Liver (tissue), 3 donors: ENCODE measurements at regions not wholly inside any gene's neighbourhood (a gene's known extent, or its start where the extent isn't known, plus 50 kb on each side); places are given as distances from the start of the nearest gene placed in this dataset.

Source experiments
- EGR1 ChIP-seq, 2 donors: IDR thresholded peaks; 2 replicates each; pipeline ENCODE4 v1.6.1; 2016 to 2018; ENCODE audit warnings: antibody characterized with exemption in 2 of 2, low read depth in 2 of 2
- GABPA ChIP-seq, 2 donors: IDR thresholded peaks in 1 of 2; conservative IDR thresholded peaks in 1 of 2; 2 replicates each; pipeline ENCODE4 v1.6.1; 2016; ENCODE audit warnings: antibody characterized with exemption in 2 of 2, mild to moderate bottlenecking in 1 of 2, moderate library complexity in 1 of 2
- JUND ChIP-seq, 2 donors: IDR thresholded peaks; 2 replicates each; pipeline ENCODE4 v1.6.1; 2016; ENCODE audit warnings: antibody characterized with exemption in 2 of 2
- RAD21 ChIP-seq, 2 donors: IDR thresholded peaks; 2 replicates each; pipeline ENCODE4 v1.6.1; 2016; ENCODE audit warnings: antibody characterized with exemption in 2 of 2, mild to moderate bottlenecking in 2 of 2
- SP1 ChIP-seq: IDR thresholded peaks from 2 replicates; pipeline ENCODE4 v1.6.1; 2018; ENCODE audit warnings: antibody characterized with exemption, mild to moderate bottlenecking
- TAF1 ChIP-seq: conservative IDR thresholded peaks from 2 replicates; pipeline ENCODE4 v1.6.1; 2016; ENCODE audit warnings: antibody characterized with exemption, mild to moderate bottlenecking
- YY1 ChIP-seq: IDR thresholded peaks from 2 replicates; pipeline ENCODE4 v1.6.1; 2016; ENCODE audit warnings: antibody characterized with exemption, mild to moderate bottlenecking
- TF ChIP-seq, protein P1 (sequence below): fragments of 150-350 bp; IDR thresholded peaks from 2 replicates; pipeline ENCODE4 v1.5.1; 2017; ENCODE audit warnings: improper control_type of control experiment, low read depth, low read length; ENCODE audit not compliant: missing input control
- TF ChIP-seq, protein P2 (sequence below): IDR thresholded peaks from 2 replicates; pipeline ENCODE4 v1.6.1; 2016; ENCODE audit warnings: antibody characterized with exemption
- TF ChIP-seq, protein P3 (sequence below): IDR thresholded peaks from 2 replicates; pipeline ENCODE4 v1.6.1; 2016; ENCODE audit warnings: antibody characterized with exemption
- TF ChIP-seq, protein P4 (sequence below): IDR thresholded peaks from 2 replicates; pipeline ENCODE4 v1.6.1; 2016; ENCODE audit warnings: antibody characterized with exemption, mild to moderate bottlenecking
- TF ChIP-seq, protein P5 (sequence below): IDR thresholded peaks from 2 replicates; pipeline ENCODE4 v1.6.1; 2016; ENCODE audit warnings: antibody characterized with exemption
- donor health status: healthy.
- donor health status: healthy.

DNA sequence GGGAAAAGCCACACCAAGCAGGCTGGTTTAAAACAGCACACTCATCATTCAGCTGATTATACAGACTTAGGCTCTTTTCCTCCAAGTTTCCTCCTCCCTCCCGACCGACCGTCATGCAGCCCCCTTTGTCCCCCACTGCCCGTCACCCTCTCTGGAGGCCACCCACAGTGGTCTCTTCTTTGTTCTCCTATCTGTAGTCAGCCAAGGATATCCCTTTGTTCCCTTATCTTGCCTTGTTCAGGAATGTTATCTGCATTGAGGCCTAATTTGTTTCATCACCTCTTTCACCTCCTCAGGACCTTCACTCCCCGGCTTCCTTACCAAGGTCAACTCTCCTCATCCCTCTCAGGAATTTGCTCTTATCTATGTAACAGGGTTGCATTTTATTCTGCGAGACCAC lies 186.4 kb upstream of the CDH13 start:
- TF ChIP-seq, protein P1, sequence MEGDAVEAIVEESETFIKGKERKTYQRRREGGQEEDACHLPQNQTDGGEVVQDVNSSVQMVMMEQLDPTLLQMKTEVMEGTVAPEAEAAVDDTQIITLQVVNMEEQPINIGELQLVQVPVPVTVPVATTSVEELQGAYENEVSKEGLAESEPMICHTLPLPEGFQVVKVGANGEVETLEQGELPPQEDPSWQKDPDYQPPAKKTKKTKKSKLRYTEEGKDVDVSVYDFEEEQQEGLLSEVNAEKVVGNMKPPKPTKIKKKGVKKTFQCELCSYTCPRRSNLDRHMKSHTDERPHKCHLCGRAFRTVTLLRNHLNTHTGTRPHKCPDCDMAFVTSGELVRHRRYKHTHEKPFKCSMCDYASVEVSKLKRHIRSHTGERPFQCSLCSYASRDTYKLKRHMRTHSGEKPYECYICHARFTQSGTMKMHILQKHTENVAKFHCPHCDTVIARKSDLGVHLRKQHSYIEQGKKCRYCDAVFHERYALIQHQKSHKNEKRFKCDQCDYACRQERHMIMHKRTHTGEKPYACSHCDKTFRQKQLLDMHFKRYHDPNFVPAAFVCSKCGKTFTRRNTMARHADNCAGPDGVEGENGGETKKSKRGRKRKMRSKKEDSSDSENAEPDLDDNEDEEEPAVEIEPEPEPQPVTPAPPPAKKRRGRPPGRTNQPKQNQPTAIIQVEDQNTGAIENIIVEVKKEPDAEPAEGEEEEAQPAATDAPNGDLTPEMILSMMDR = no peak
- TF ChIP-seq JUND (IDR thresholded peaks at IDR 0.05) (no peak), YY1 (no peak), TAF1 (no peak), SP1 (no peak), GABPA (IDR thresholded peaks at IDR 0.05 in 1 of 2, conservative IDR thresholded peaks at IDR 0.05 in 1 of 2) (no peak), RAD21 (IDR thresholded peaks at IDR 0.05) (no peak), EGR1 (IDR thresholded peaks at IDR 0.05; ENCODE audit: low read depth in 2 of 2) (no peak)
- TF ChIP-seq, protein P2, sequence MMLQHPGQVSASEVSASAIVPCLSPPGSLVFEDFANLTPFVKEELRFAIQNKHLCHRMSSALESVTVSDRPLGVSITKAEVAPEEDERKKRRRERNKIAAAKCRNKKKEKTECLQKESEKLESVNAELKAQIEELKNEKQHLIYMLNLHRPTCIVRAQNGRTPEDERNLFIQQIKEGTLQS = no peak
- TF ChIP-seq, protein P3, sequence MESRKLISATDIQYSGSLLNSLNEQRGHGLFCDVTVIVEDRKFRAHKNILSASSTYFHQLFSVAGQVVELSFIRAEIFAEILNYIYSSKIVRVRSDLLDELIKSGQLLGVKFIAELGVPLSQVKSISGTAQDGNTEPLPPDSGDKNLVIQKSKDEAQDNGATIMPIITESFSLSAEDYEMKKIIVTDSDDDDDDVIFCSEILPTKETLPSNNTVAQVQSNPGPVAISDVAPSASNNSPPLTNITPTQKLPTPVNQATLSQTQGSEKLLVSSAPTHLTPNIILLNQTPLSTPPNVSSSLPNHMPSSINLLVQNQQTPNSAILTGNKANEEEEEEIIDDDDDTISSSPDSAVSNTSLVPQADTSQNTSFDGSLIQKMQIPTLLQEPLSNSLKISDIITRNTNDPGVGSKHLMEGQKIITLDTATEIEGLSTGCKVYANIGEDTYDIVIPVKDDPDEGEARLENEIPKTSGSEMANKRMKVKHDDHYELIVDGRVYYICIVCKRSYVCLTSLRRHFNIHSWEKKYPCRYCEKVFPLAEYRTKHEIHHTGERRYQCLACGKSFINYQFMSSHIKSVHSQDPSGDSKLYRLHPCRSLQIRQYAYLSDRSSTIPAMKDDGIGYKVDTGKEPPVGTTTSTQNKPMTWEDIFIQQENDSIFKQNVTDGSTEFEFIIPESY = no peak
- TF ChIP-seq, protein P4, sequence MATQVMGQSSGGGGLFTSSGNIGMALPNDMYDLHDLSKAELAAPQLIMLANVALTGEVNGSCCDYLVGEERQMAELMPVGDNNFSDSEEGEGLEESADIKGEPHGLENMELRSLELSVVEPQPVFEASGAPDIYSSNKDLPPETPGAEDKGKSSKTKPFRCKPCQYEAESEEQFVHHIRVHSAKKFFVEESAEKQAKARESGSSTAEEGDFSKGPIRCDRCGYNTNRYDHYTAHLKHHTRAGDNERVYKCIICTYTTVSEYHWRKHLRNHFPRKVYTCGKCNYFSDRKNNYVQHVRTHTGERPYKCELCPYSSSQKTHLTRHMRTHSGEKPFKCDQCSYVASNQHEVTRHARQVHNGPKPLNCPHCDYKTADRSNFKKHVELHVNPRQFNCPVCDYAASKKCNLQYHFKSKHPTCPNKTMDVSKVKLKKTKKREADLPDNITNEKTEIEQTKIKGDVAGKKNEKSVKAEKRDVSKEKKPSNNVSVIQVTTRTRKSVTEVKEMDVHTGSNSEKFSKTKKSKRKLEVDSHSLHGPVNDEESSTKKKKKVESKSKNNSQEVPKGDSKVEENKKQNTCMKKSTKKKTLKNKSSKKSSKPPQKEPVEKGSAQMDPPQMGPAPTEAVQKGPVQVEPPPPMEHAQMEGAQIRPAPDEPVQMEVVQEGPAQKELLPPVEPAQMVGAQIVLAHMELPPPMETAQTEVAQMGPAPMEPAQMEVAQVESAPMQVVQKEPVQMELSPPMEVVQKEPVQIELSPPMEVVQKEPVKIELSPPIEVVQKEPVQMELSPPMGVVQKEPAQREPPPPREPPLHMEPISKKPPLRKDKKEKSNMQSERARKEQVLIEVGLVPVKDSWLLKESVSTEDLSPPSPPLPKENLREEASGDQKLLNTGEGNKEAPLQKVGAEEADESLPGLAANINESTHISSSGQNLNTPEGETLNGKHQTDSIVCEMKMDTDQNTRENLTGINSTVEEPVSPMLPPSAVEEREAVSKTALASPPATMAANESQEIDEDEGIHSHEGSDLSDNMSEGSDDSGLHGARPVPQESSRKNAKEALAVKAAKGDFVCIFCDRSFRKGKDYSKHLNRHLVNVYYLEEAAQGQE = no peak
- TF ChIP-seq, protein P5, sequence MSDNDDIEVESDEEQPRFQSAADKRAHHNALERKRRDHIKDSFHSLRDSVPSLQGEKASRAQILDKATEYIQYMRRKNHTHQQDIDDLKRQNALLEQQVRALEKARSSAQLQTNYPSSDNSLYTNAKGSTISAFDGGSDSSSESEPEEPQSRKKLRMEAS = no peak
